Tibial nerve (tissue), 4 donors: ENCODE measurements at regions not wholly inside any gene's neighbourhood (a gene's known extent, or its start where the extent isn't known, plus 50 kb on each side); places are given as distances from the start of the nearest gene placed in this dataset.

Source experiments
- CTCF ChIP-seq, 5 experiments: fragments of 200-600 bp in 3 of 5; fragments of 450-650 bp in 2 of 5; sonication (generic) in 3 of 5; IDR thresholded peaks; one replicate each; pipeline ENCODE4 v1.5.1; 2016 to 2019; ENCODE audit warnings: antibody characterized with exemption in 5 of 5, mild to moderate bottlenecking in 3 of 5, moderate library complexity in 2 of 5
- EP300 ChIP-seq, 2 donors: sonication (generic); formaldehyde crosslinking; IDR thresholded peaks; one replicate each; pipeline ENCODE4 v1.6.1; 2017; ENCODE audit warnings: antibody characterized with exemption in 2 of 2, mild to moderate bottlenecking in 1 of 2

GRCh38 chr14:34369648-34370030 lies 92.4 kb downstream of the SPTSSA start:
- TF ChIP-seq CTCF (IDR thresholded peaks at IDR 0.05) = no peak
- no peak for TF ChIP-seq EP300 (IDR thresholded peaks at IDR 0.05)
